OCI-LY3 (cell line): ENCODE measurements at regions not wholly inside any gene's neighbourhood (a gene's known extent, or its start where the extent isn't known, plus 50 kb on each side); places are given as distances from the start of the nearest gene placed in this dataset.

ENCODE experiments used
- H2AFZ ChIP-seq: fragments of 200-600, 300-600 bp; shearing (Covaris generic); 2 replicates; pipeline ENCODE4 v1.6.0; 2014; ENCODE audit warnings: antibody characterized with exemption, low read depth, low read length
- H3K27ac ChIP-seq: fragments of 200-600, 300-600 bp; sonication (generic); 2 replicates; pipeline ENCODE4 v1.5.1; 2014; ENCODE audit warnings: mild to moderate bottlenecking, low read length, moderate library complexity, mixed read lengths
- H3K27me3 ChIP-seq: fragments of 200-600, 300-600 bp; sonication (generic); 2 replicates; pipeline ENCODE4 v1.6.1; 2014; ENCODE audit warnings: low read depth, low read length, mixed read lengths
- H3K36me3 ChIP-seq: fragments of 200-600, 300-600 bp; sonication (generic); replicated peaks from 2 replicates; pipeline ENCODE3; 2014; ENCODE audit warnings: low read depth, low read length, mixed read lengths
- H3K4me1 ChIP-seq: fragments of 300-600, 200-600 bp; sonication (generic); 2 replicates; pipeline ENCODE4 v1.6.1; 2014; ENCODE audit warnings: low read length, mixed read lengths
- H3K4me2 ChIP-seq: fragments of 200-600, 300-600 bp; sonication (generic); 2 replicates; pipeline ENCODE4 v1.6.1; 2014; ENCODE audit warnings: low read length, mixed read lengths
- H3K4me3 ChIP-seq: fragments of 300-600, 200-600 bp; sonication (generic); 2 replicates; pipeline ENCODE4 v1.5.1; 2014; ENCODE audit warnings: antibody characterized with exemption, mild to moderate bottlenecking, low read length, moderate library complexity
- H3K79me2 ChIP-seq: fragments of 300-600, 200-600 bp; shearing (Covaris generic); 2 replicates; pipeline ENCODE4 v1.6.1; 2014; ENCODE audit warnings: mild to moderate bottlenecking, low read length, mixed read lengths
- H3K9ac ChIP-seq: fragments of 300-600, 200-600 bp; shearing (Covaris generic); 2 replicates; pipeline ENCODE4 v1.6.0; 2014; ENCODE audit warnings: mild to moderate bottlenecking, low read length, moderate library complexity
- H3K9me3 ChIP-seq: fragments of 200-600, 300-600 bp; shearing (Covaris generic); 2 replicates; pipeline ENCODE4 v1.6.1; 2014; ENCODE audit warnings: low read length, mixed read lengths; ENCODE audit not compliant: insufficient read depth
- H4K20me1 ChIP-seq: fragments of 200-600, 300-600 bp; sonication (generic); 2 replicates; pipeline ENCODE4 v1.6.1; 2016; ENCODE audit warnings: low read length, mixed read lengths; ENCODE audit not compliant: insufficient read depth
- CTCF ChIP-seq: fragments of 200-600, 300-600 bp; sonication (generic); IDR thresholded peaks from 2 replicates; pipeline ENCODE4 v1.5.1; 2014; ENCODE audit warnings: antibody characterized with exemption, low read length, low read depth
- EZH2phosphoT487 ChIP-seq: fragments of 200-600 bp; shearing (Covaris generic); IDR thresholded peaks from 2 replicates; pipeline ENCODE4 v1.6.1; 2018; ENCODE audit warnings: antibody characterized with exemption, mixed run types, low read depth

GRCh38 chr22:49429066-49429465, 398.6 kb downstream of the BRD1 start:
- H3K9me3 ChIP-seq: no peaks in the 10 kb centered on the region

GRCh38 chr22:49427941-49428340, 399.7 kb downstream of the BRD1 start:
- no peak for TF ChIP-seq EZH2phosphoT487
- TF ChIP-seq CTCF: no peak
- no peaks in the 10 kb centered on the region for H3K36me3 ChIP-seq

More at GRCh38 chr22:49429066-49429465, 398.6 kb downstream of the BRD1 start:
- no peaks in the 10 kb centered on the region for H3K4me1 ChIP-seq
- no peak overlapping the region for H3K4me3 ChIP-seq
- H2AFZ ChIP-seq: no peak overlapping the region
- H3K27ac ChIP-seq: no peak overlapping the region
- no peaks in the 10 kb centered on the region for H4K20me1 ChIP-seq
- H3K9ac ChIP-seq: no peak overlapping the region
- no peaks in the 10 kb centered on the region for H3K27me3 ChIP-seq
- H3K4me2 ChIP-seq: no peak overlapping the region
- TF ChIP-seq EZH2phosphoT487 (no peak), CTCF (no peak)
- H3K79me2 ChIP-seq: no peaks in the 10 kb centered on the region
- no peaks in the 10 kb centered on the region for H3K36me3 ChIP-seq

GRCh38 chr22:49427341-49427740, 400.3 kb downstream of the BRD1 start:
- Histone ChIP-seq H4K20me1 (no peaks in the 10 kb centered on the region), H3K27me3 (no peaks in the 10 kb centered on the region), H3K36me3 (no peaks in the 10 kb centered on the region), H3K4me2 (no peak overlapping the region), H3K4me3 (no peak overlapping the region), H3K4me1 (no peaks in the 10 kb centered on the region), H3K27ac (no peak overlapping the region), H3K79me2 (no peaks in the 10 kb centered on the region), H2AFZ (no peak overlapping the region), H3K9ac (no peak overlapping the region), H3K9me3 (no peaks in the 10 kb centered on the region)
- no peak for TF ChIP-seq EZH2phosphoT487
- TF ChIP-seq CTCF: no peak

More at GRCh38 chr22:49427941-49428340, 399.7 kb downstream of the BRD1 start:
- H3K4me2 ChIP-seq: no peak overlapping the region
- H3K27me3 ChIP-seq: no peaks in the 10 kb centered on the region
- no peak overlapping the region for H2AFZ ChIP-seq
- H4K20me1 ChIP-seq: no peaks in the 10 kb centered on the region
- H3K27ac ChIP-seq: no peak overlapping the region
- no peaks in the 10 kb centered on the region for H3K79me2 ChIP-seq
- no peaks in the 10 kb centered on the region for H3K4me1 ChIP-seq
- H3K9me3 ChIP-seq: no peaks in the 10 kb centered on the region
- no peak overlapping the region for H3K4me3 ChIP-seq
- H3K9ac ChIP-seq: no peak overlapping the region

DNA sequence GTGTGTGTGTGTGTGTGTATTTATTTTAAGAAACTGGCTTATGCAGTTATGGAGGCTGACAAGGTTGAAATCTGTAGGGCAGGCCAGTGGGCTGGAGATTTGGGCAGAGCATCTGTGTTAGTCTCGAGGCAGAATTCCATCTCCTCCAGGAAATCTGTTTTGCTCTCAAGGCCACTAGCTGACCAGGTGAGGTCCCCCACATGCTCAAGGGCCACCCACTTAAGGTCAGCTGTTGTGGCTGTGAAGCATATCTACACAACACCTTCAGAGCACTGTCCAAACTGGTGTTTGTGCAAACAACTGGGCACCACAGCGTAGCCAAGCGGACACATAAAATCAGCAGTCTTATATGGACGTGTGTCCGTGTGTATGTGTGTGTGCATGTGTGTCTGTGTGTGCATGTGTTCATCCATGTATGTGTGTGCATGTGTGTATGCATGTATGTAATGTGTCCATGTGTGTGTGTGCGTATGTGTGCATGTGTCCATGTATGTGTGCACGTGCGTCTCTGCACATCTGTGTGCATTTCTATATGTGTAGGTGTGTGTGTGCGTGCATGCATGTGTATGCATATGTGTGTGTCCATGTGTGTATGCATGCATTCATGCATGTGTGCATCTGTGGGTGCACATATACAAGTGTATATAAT, 400.9 kb downstream of the BRD1 start:
- no peaks in the 10 kb centered on the region for H3K4me1 ChIP-seq
- no peak for TF ChIP-seq CTCF
- no peak for TF ChIP-seq EZH2phosphoT487

More for the DNA sequence above, 400.9 kb downstream of the BRD1 start:
- Histone ChIP-seq H3K79me2 (no peaks in the 10 kb centered on the region), H4K20me1 (no peaks in the 10 kb centered on the region), H3K4me2 (no peak overlapping the region), H3K9me3 (no peaks in the 10 kb centered on the region), H3K27ac (no peak overlapping the region), H3K36me3 (no peaks in the 10 kb centered on the region), H2AFZ (no peak overlapping the region), H3K4me3 (no peak overlapping the region), H3K27me3 (no peaks in the 10 kb centered on the region), H3K9ac (no peak overlapping the region)
